Activated CD4-positive, alpha-beta T cell treated with anti-CD3 and anti-CD28 coated beads for 36 hours (primary cell): ENCODE measurements at regions not wholly inside any gene's neighbourhood (a gene's known extent, or its start where the extent isn't known, plus 50 kb on each side); places are given as distances from the start of the nearest gene placed in this dataset.

Source experiments
- ATAC-seq: fragments of 200-7000 bp; cut with Tn5 transposase; one replicate; pipeline ENCODE4 v1.10.0; 2021; ENCODE audit warnings: mild to moderate bottlenecking, moderate library complexity
- CTCF ChIA-PET: fragments of 350-600 bp; sonication (Branson Sonifier 250); formaldehyde crosslinking; loops from one replicate; lab custom pipeline; 2021; ENCODE audit warnings: antibody characterized with exemption; lab: Charles Lee
- POLR2A ChIA-PET: fragments of 350-600 bp; sonication (Branson Sonifier 250); formaldehyde crosslinking; loops from one replicate; lab custom pipeline; 2021; ENCODE audit warnings: antibody characterized with exemption, inconsistent platforms; lab: Charles Lee
- DNase-seq: peaks from one replicate; pipeline ENCODE4 v3.0.0-alpha.2; 2020
- H3K27ac Mint-ChIP-seq: one replicate; pipeline ENCODE4 v1.8.0; 2021; ENCODE audit warnings: mixed read lengths
- H3K27me3 Mint-ChIP-seq: one replicate; pipeline ENCODE4 v1.8.0; 2021; ENCODE audit warnings: mixed read lengths
- H3K36me3 Mint-ChIP-seq: one replicate; pipeline ENCODE4 v1.8.0; 2021; ENCODE audit warnings: low read depth, mixed read lengths
- H3K4me1 Mint-ChIP-seq: one replicate; pipeline ENCODE4 v1.8.0; 2021; ENCODE audit warnings: mixed read lengths
- H3K4me3 Mint-ChIP-seq: one replicate; pipeline ENCODE4 v1.8.0; 2021; ENCODE audit warnings: mild to moderate bottlenecking, moderate library complexity, mixed read lengths
- H3K9me3 Mint-ChIP-seq: one replicate; pipeline ENCODE4 v1.8.0; 2021; ENCODE audit warnings: low read depth, mixed read lengths
- intact Hi-C, 2 experiments: fragments of 100-400 bp; cut with DNase I in 1 of 2; cut with micrococcal nuclease in 1 of 2; formaldehyde crosslinking; loops; one replicate each; pipeline versions ENCODE4 v1.14.2 to v1.15.1; 2022 to 2024; cut with DNase I, micrococcal nuclease

DNA sequence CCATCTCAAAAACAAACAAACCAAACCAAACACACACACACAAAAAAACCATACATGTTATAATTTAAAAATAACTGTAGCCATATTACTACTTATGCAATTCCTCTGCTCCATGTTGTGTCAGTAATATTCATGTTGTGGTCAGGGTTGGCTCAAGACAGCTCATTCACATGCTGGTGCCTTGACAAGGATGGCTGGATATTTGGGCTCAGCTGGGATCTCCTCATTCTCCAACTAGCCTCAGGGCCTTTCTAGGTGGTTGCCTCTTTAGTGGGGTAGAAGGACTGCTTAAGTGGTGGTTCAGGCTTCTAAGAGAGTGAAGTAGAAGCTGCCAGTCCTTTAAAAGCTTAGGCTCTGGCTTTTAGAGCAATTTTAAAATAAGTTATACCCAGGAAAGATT, 189.3 kb downstream of the ADRA2A start:
- CTCF ChIA-PET = interaction anchor here (0.9 to 1.0 kb wide), 2 partner anchors 10 to 46 kb away, joined by 3 to 4 read pairs; no protein-coding TSS in a partner anchor
- no peaks in the 10 kb centered on the region for H3K9me3 Mint-ChIP-seq
- H3K27ac Mint-ChIP-seq = no peak overlapping the region
- POLR2A ChIA-PET = no interaction called here
- no peak overlapping the region for H3K4me3 Mint-ChIP-seq
- ATAC-seq = no peak
- H3K36me3 Mint-ChIP-seq = no peaks in the 10 kb centered on the region
- no peak for DNase-seq
- no peaks in the 10 kb centered on the region for H3K4me1 Mint-ChIP-seq
- H3K27me3 Mint-ChIP-seq = peaks cover 36% of the 10 kb centered on the region
- intact Hi-C loops = no loop called here

DNA sequence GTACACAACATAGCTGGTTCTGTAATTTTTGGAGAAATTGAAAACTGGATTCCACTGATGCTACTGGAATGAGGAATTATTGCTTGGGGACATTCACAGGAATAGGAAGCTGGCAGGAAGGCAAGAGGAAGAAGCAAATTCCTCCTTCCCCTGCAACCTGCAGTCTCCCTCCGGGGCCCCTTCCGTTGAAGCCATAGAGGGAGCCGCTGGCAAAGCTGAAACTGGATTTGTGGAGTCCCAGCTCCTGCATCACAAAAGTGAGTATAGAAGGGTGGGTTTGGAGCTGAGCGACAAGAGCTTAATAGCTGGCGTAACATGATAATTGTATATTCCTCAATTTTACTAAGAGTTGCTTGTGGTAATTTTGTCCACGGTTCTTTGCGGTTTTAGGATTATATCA, 190.8 kb downstream of the ADRA2A start:
- ChIA-PET CTCF (no interaction called here), POLR2A (no interaction called here)
- Mint-ChIP-seq H3K27me3 (peaks cover 35% of the 10 kb centered on the region), H3K9me3 (no peaks in the 10 kb centered on the region), H3K27ac (no peak overlapping the region), H3K36me3 (no peaks in the 10 kb centered on the region), H3K4me1 (no peaks in the 10 kb centered on the region), H3K4me3 (no peak overlapping the region)
- DNase-seq = no peak
- ATAC-seq = no peak
- intact Hi-C loops = no loop called here

DNA sequence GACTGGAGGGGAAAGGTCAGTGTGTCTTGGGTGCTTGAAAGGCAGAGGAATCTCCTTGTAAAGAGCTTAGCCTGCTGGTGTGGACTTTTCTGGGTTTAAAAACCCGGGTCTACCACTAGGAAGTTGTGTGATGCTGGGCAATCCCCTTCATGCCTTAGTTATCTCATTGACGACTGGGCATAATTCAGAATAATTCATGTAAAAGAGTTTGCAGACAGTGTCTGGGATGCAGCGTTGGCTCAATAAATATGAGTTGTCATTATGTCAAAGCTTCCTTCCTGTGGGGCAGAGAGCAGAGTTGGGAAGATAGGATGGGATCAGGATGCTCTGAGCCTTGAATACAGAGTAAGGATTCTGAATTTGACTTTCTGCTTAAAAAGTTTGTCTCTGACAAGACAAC, 196.4 kb downstream of the ADRA2A start:
- ChIA-PET POLR2A (no interaction called here), CTCF (no interaction called here)
- Mint-ChIP-seq H3K27ac (no peak overlapping the region), H3K4me1 (no peaks in the 10 kb centered on the region), H3K4me3 (no peak overlapping the region), H3K36me3 (no peaks in the 10 kb centered on the region), H3K27me3 (peaks cover 26% of the 10 kb centered on the region), H3K9me3 (no peaks in the 10 kb centered on the region)
- intact Hi-C loops = no loop called here
- DNase-seq (no peak), ATAC-seq (no peak)

DNA sequence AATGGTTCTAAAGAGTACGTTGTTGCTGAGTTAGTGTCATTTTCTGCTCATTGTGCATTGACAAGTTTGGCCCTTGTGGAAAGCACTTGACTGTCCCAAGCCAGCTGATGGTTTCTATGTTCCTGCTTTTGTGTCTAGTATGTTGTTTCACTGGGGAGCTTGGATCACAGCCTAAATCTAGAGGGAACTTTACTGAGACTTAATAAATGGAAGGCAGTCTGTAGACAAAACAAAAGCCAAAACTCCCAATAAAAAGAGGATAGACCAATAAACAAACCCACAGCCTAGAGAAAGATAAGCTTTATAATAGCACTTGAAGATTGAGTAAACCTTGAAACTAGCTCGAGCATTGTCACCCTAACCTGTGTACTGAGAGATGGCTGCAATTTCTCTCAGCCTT, 196.8 kb downstream of the ADRA2A start:
- Mint-ChIP-seq H3K4me1 (no peaks in the 10 kb centered on the region), H3K9me3 (no peaks in the 10 kb centered on the region), H3K27ac (no peak overlapping the region), H3K4me3 (no peak overlapping the region), H3K36me3 (no peaks in the 10 kb centered on the region), H3K27me3 (peaks cover 25% of the 10 kb centered on the region)
- intact Hi-C loops = no loop called here
- no peak for ATAC-seq
- no peak for DNase-seq
- ChIA-PET CTCF (no interaction called here), POLR2A (no interaction called here)

DNA sequence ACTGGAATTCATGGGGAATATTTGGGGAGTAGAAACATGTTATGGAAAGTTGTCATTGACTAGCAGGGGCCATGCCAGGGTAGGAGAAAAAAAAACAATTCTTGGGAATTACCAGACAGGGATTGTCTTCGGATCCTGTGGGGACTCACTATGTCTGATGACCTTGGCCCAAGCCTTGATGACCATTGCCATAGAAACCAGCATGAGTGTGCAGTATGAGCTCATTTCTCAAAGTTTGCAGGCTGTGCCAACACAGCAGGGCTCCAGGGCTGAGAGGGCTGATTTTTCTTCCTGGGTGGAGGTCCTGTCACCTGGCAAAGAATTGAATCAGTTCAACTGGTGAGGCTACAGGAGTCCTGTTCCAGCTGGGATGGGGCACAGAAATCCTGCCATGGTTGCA, 198.3 kb downstream of the ADRA2A start:
- CTCF ChIA-PET = no interaction called here
- H3K36me3 Mint-ChIP-seq = no peaks in the 10 kb centered on the region
- POLR2A ChIA-PET = no interaction called here
- H3K4me3 Mint-ChIP-seq = no peak overlapping the region
- no peaks in the 10 kb centered on the region for H3K9me3 Mint-ChIP-seq
- no peak for DNase-seq
- intact Hi-C loops = no loop called here
- peaks cover 19% of the 10 kb centered on the region for H3K27me3 Mint-ChIP-seq
- ATAC-seq = no peak
- H3K4me1 Mint-ChIP-seq = no peaks in the 10 kb centered on the region
- no peak overlapping the region for H3K27ac Mint-ChIP-seq

DNA sequence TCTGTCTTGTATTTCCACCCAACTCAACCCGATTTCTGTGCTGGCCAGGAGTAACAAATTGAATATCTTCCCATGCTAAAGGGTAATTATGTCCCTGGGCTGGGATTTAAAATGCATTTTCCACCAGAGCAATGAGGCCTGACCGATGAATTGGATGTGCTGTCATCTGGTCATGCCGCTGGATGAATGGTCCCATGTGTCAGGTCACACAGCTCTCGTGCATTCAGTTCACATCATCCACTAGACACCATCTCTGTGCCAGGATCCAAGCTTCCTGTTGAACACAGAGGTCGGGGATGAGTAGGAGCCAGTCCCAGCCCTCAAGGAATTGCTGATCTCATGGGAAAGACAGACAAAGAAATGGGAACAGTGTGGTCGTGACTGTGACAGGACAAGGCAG, 200.8 kb downstream of the ADRA2A start:
- ATAC-seq = no peak
- no peak for DNase-seq
- Mint-ChIP-seq H3K27ac (no peak overlapping the region), H3K4me1 (no peaks in the 10 kb centered on the region), H3K9me3 (no peaks in the 10 kb centered on the region), H3K36me3 (no peaks in the 10 kb centered on the region), H3K27me3 (peaks cover 17% of the 10 kb centered on the region), H3K4me3 (no peak overlapping the region)
- ChIA-PET CTCF (interaction anchor here (0.7 kb wide), 1 partner anchor 40 kb away, joined by 3 read pairs; no protein-coding TSS in a partner anchor), POLR2A (no interaction called here)
- intact Hi-C loops = no loop called here

DNA sequence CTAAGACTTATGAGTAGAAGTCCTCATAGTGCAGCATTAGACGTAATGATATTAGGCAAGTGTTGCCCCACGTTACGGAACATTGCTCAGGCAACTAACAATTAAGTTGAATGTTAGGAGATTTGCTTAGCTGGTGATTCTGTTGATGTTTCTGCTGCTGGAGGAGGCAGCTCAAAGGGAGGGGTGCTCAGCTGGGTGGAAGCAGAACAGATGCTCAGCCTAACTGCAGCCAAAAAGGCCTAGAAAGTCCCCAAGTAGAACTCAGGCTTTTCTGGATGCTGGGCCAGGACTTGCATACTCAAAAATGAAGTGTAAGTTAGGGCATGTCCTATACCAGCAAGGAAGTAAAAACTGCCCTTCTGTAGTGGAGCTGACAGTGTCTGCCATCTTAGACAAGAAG, 201.4 kb downstream of the ADRA2A start:
- Mint-ChIP-seq H3K27me3 (peaks cover 15% of the 10 kb centered on the region), H3K9me3 (no peaks in the 10 kb centered on the region), H3K27ac (no peak overlapping the region), H3K4me1 (no peaks in the 10 kb centered on the region), H3K4me3 (no peak overlapping the region), H3K36me3 (no peaks in the 10 kb centered on the region)
- CTCF ChIA-PET = interaction anchor here (0.7 kb wide), 1 partner anchor 41 kb away, joined by 3 read pairs; no protein-coding TSS in a partner anchor
- intact Hi-C loops = no loop called here
- no peak for DNase-seq
- ATAC-seq = no peak
- POLR2A ChIA-PET = no interaction called here

DNA sequence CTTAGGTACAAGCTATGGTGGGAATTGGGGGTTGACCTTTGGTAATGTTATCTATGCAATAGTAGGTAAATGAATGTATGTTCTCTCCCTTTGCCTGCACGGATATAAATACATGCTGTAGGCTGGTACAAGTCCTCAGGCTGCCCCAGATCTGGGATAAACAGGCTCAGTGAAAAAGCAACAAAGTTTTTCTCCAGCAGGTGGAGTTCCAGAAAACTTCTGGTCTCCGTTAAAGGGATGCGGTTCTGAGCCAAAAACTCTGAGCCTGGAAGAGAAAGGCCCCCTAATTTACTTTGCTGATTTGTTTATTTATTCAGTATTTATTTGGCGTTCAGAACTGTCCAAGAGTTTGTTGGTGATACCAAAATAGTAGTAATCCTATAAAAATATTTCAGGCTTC, 204.7 kb downstream of the ADRA2A start:
- H3K9me3 Mint-ChIP-seq = no peaks in the 10 kb centered on the region

DNA sequence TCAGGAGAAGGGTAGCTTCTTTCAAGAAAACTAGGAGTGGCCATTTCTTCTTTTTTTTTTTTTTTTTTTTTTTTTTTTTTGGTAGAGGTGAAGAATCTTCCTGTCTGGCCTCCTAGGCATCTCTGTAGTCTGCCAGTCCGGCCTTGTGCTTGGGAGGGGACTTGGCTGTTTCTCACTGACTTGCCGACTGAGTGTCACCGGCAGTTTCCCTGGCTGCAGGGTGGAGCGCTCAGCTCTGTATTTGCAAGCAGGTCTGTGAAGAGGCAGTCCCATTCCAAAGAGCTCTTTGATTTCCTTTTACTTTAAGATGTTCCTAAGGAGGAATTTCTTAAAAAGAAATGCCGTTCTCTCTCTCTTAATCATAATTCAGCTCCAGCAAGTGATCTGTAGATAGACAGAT, 212.6 kb downstream of the ADRA2A start:
- CTCF ChIA-PET = no interaction called here
- POLR2A ChIA-PET = no interaction called here
- H3K9me3 Mint-ChIP-seq = no peaks in the 10 kb centered on the region
- no peaks in the 10 kb centered on the region for H3K36me3 Mint-ChIP-seq
- peaks cover 8% of the 10 kb centered on the region for H3K27me3 Mint-ChIP-seq
- no peak overlapping the region for H3K27ac Mint-ChIP-seq
- intact Hi-C loops = no loop called here
- DNase-seq (no peak), ATAC-seq (no peak)
- no peak overlapping the region for H3K4me3 Mint-ChIP-seq
- no peaks in the 10 kb centered on the region for H3K4me1 Mint-ChIP-seq

More for the DNA sequence above, 204.7 kb downstream of the ADRA2A start:
- ChIA-PET POLR2A (no interaction called here), CTCF (no interaction called here)
- no peak overlapping the region for H3K4me3 Mint-ChIP-seq
- ATAC-seq = no peak
- no peaks in the 10 kb centered on the region for H3K4me1 Mint-ChIP-seq
- H3K36me3 Mint-ChIP-seq = no peaks in the 10 kb centered on the region
- intact Hi-C loops = no loop called here
- no peak for DNase-seq
- no peak overlapping the region for H3K27ac Mint-ChIP-seq
- H3K27me3 Mint-ChIP-seq = peaks cover 12% of the 10 kb centered on the region

DNA sequence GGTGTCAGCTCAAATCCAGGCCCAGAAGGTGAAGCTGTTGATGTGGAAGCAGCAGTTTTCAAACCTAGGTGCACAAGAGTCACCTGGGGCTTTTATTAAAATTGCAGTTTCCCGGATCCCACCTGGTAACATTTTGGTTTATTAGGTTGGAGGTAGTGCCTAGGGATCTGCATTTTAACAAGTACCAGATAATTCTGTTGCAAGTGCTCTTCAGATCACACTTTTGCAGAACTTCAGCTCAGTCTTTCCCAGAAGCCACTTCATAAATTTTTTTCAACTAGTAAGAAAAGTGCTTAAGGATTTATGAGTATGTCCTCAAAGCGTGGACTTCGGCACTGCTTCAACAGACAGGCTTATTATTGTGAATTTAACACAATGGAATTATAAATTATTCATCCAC, 213.8 kb downstream of the ADRA2A start:
- H3K27ac Mint-ChIP-seq = no peak overlapping the region
- peaks cover 10% of the 10 kb centered on the region for H3K27me3 Mint-ChIP-seq
- H3K4me1 Mint-ChIP-seq = no peaks in the 10 kb centered on the region
- ATAC-seq (no peak), DNase-seq (no peak)
- intact Hi-C loops = no loop called here
- no peaks in the 10 kb centered on the region for H3K36me3 Mint-ChIP-seq
- H3K4me3 Mint-ChIP-seq = no peak overlapping the region
- POLR2A ChIA-PET = interaction anchor here (0.6 kb wide), 1 partner anchor 251 kb away, joined by 4 read pairs; no protein-coding TSS in a partner anchor
- CTCF ChIA-PET = interaction anchor here (0.8 kb wide), 1 partner anchor 113 kb away, joined by 3 read pairs; no protein-coding TSS in a partner anchor
- no peaks in the 10 kb centered on the region for H3K9me3 Mint-ChIP-seq

DNA sequence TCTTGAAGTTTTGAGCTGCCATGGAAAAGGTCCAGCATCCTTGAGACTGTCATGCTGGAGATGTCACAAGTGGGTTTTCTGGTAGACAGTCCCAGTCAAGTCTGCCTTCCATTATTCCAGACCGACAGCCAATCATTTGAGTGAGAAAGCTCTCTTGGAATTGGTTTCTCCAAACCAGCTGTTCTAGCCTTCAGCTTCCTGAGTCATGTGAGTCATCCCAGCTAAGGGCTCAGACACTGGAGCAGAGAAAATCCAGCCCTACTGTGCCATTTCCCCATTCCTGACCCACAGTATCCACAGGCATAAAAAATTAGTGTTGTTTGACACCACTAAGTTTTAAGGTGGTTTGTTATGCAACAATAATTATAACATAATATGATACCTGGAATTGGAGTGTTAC, 219.0 kb downstream of the ADRA2A start:
- no peaks in the 10 kb centered on the region for H3K36me3 Mint-ChIP-seq
- ChIA-PET POLR2A (no interaction called here), CTCF (interaction anchor here (0.6 kb wide), 1 partner anchor 1100 kb away, joined by 3 read pairs; no protein-coding TSS in a partner anchor)
- DNase-seq (no peak), ATAC-seq (no peak)
- H3K9me3 Mint-ChIP-seq = no peaks in the 10 kb centered on the region
- H3K27ac Mint-ChIP-seq = no peak overlapping the region
- intact Hi-C loops = no loop called here
- H3K27me3 Mint-ChIP-seq = peaks cover 13% of the 10 kb centered on the region
- H3K4me3 Mint-ChIP-seq = no peak overlapping the region
- H3K4me1 Mint-ChIP-seq = no peaks in the 10 kb centered on the region

DNA sequence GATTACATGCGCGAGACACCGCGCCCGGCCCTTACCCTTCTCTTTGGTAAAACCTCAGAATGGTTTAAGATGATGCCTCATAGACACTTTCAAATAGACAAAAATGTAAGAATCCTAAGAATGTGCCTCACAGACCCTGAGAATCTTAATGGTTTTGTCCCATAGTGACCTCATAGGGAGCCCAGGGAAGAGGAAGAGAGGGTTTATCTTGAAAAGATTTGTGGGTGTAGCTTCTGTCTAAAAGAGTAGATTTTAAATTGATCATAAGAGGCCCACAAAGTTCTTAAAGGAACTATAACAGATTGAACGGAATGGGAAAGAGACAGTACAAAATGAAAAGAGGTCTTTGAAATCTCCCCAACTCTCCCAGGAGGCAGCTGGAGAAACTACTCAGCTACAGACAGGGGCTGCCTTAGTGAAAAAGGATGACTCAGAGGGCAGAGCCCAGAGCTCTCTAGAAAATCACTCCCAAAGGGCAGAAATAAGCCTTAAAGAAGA, 220.6 kb downstream of the ADRA2A start:
- DNase-seq (no peak), ATAC-seq (no peak)
- H3K27ac Mint-ChIP-seq = no peak overlapping the region
- H3K36me3 Mint-ChIP-seq = no peaks in the 10 kb centered on the region
- ChIA-PET POLR2A (no interaction called here), CTCF (no interaction called here)
- peaks cover 17% of the 10 kb centered on the region for H3K27me3 Mint-ChIP-seq
- no peaks in the 10 kb centered on the region for H3K9me3 Mint-ChIP-seq
- H3K4me1 Mint-ChIP-seq = no peaks in the 10 kb centered on the region
- H3K4me3 Mint-ChIP-seq = no peak overlapping the region
- intact Hi-C loops = no loop called here
